Parathyroid adenoma (tissue), 2 donors: ENCODE measurements at regions not wholly inside any gene's neighbourhood (a gene's known extent, or its start where the extent isn't known, plus 50 kb on each side); places are given as distances from the start of the nearest gene placed in this dataset.

Experiments used
- H2AFZ ChIP-seq: fragments of 300-600 bp; sonication (generic); one replicate; pipeline ENCODE4 v1.7.0; 2017; ENCODE audit warnings: antibody characterized with exemption, mild to moderate bottlenecking
- H3K27ac ChIP-seq: fragments of 300-600 bp; sonication (generic); one replicate; pipeline ENCODE4 v1.7.0; 2017
- H3K27me3 ChIP-seq: fragments of 300-600 bp; sonication (generic); one replicate; pipeline ENCODE4 v1.7.0; 2017; ENCODE audit warnings: low read length; ENCODE audit not compliant: control insufficient read depth, insufficient read depth
- H3K36me3 ChIP-seq: fragments of 300-600 bp; sonication (generic); one replicate; pipeline ENCODE4 v1.7.0; 2017; ENCODE audit warnings: low read length; ENCODE audit not compliant: control insufficient read depth, insufficient read depth
- H3K4me1 ChIP-seq: fragments of 300-600 bp; sonication (generic); one replicate; pipeline ENCODE4 v1.7.0; 2017; ENCODE audit warnings: control low read depth
- H3K4me2 ChIP-seq: fragments of 300-600 bp; sonication (generic); one replicate; pipeline ENCODE4 v1.7.0; 2017; ENCODE audit warnings: low read length
- H3K4me3 ChIP-seq: fragments of 300-600 bp; sonication (generic); one replicate; pipeline ENCODE4 v1.7.0; 2017; ENCODE audit warnings: low read depth, low read length
- H3K79me2 ChIP-seq: fragments of 300-600 bp; sonication (generic); one replicate; pipeline ENCODE4 v1.7.0; 2017; ENCODE audit warnings: control low read depth
- H3K9ac ChIP-seq: fragments of 300-600 bp; sonication (generic); one replicate; pipeline ENCODE4 v1.7.0; 2017; ENCODE audit warnings: mild to moderate bottlenecking
- H3K9me3 ChIP-seq: fragments of 300-600 bp; sonication (generic); one replicate; pipeline ENCODE4 v1.7.0; 2017; ENCODE audit warnings: low read length; ENCODE audit not compliant: control insufficient read depth
- TF ChIP-seq, protein P1 (sequence below): fragments of 300-600 bp; sonication (generic); IDR thresholded peaks from one replicate; pipeline ENCODE4 v1.7.0; 2017; ENCODE audit warnings: antibody characterized with exemption, mild to moderate bottlenecking
- donor health status: primary hyperparathyroidism.

- H3K9ac ChIP-seq = no peak overlapping the region
- H3K4me3 ChIP-seq = no peak overlapping the region
- TF ChIP-seq, protein P1, sequence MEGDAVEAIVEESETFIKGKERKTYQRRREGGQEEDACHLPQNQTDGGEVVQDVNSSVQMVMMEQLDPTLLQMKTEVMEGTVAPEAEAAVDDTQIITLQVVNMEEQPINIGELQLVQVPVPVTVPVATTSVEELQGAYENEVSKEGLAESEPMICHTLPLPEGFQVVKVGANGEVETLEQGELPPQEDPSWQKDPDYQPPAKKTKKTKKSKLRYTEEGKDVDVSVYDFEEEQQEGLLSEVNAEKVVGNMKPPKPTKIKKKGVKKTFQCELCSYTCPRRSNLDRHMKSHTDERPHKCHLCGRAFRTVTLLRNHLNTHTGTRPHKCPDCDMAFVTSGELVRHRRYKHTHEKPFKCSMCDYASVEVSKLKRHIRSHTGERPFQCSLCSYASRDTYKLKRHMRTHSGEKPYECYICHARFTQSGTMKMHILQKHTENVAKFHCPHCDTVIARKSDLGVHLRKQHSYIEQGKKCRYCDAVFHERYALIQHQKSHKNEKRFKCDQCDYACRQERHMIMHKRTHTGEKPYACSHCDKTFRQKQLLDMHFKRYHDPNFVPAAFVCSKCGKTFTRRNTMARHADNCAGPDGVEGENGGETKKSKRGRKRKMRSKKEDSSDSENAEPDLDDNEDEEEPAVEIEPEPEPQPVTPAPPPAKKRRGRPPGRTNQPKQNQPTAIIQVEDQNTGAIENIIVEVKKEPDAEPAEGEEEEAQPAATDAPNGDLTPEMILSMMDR = no peak
- no peaks in the 10 kb centered on the region for H3K27me3 ChIP-seq
- no peaks in the 10 kb centered on the region for H3K9me3 ChIP-seq
- H3K27ac ChIP-seq = no peak overlapping the region
- H3K4me1 ChIP-seq = no peaks in the 10 kb centered on the region
- H3K36me3 ChIP-seq = no peaks in the 10 kb centered on the region
- no peak overlapping the region for H2AFZ ChIP-seq
- H3K4me2 ChIP-seq = no peak overlapping the region
- no peaks in the 10 kb centered on the region for H3K79me2 ChIP-seq
Observed at GRCh38 chr15:56868170-56868569, 50.3 kb upstream of the TCF12 start.

GRCh38 chr15:56866803-56867202 lies 51.6 kb upstream of the TCF12 start:
- no peak overlapping the region for H3K4me3 ChIP-seq
- no peaks in the 10 kb centered on the region for H3K79me2 ChIP-seq
- H3K27ac ChIP-seq = no peak overlapping the region
- TF ChIP-seq, protein P1 = no peak
- H3K36me3 ChIP-seq = no peaks in the 10 kb centered on the region
- no peaks in the 10 kb centered on the region for H3K4me1 ChIP-seq
- no peaks in the 10 kb centered on the region for H3K9me3 ChIP-seq
- no peak overlapping the region for H3K9ac ChIP-seq
- H3K27me3 ChIP-seq = no peaks in the 10 kb centered on the region
- no peak overlapping the region for H3K4me2 ChIP-seq
- H2AFZ ChIP-seq = no peak overlapping the region

DNA sequence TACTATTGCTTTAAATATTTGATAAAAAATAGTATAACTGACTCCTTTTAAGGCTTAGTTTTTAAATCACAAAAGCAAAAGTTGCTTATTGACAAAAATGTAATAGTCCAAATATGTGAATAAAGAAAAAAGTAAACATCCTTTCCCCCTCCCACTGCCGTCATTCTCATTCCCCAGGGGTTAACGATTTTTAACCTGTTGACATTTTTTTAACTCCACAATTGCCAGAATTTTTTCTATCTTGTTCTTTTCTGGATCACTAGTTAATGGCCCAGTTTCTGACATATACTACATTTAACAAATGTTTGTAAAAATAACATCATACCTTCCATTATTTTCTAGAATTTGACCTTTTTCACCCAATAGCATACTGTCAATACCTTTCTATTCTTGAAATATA lies 60.6 kb upstream of the TCF12 start:
- Histone ChIP-seq H3K27me3 (no peaks in the 10 kb centered on the region), H2AFZ (no peak overlapping the region), H3K79me2 (no peaks in the 10 kb centered on the region), H3K36me3 (no peaks in the 10 kb centered on the region), H3K4me1 (no peaks in the 10 kb centered on the region), H3K4me2 (no peak overlapping the region), H3K27ac (no peak overlapping the region), H3K4me3 (no peak overlapping the region), H3K9me3 (no peaks in the 10 kb centered on the region), H3K9ac (no peak overlapping the region)
- TF ChIP-seq, protein P1 = no peak

GRCh38 chr15:56856934-56857333 lies 61.5 kb upstream of the TCF12 start:
- Histone ChIP-seq H3K36me3 (no peaks in the 10 kb centered on the region), H3K4me2 (no peak overlapping the region), H3K9ac (no peak overlapping the region), H3K9me3 (no peaks in the 10 kb centered on the region), H3K27ac (no peak overlapping the region), H3K79me2 (no peaks in the 10 kb centered on the region), H2AFZ (no peak overlapping the region), H3K27me3 (no peaks in the 10 kb centered on the region), H3K4me1 (no peaks in the 10 kb centered on the region), H3K4me3 (no peak overlapping the region)
- TF ChIP-seq, protein P1 = no peak

GRCh38 chr15:56844892-56845291 lies 73.6 kb upstream of the TCF12 start:
- Histone ChIP-seq H3K27ac (no peak overlapping the region), H3K4me3 (no peak overlapping the region), H3K9me3 (no peaks in the 10 kb centered on the region), H3K27me3 (no peaks in the 10 kb centered on the region), H3K4me2 (no peak overlapping the region), H3K36me3 (no peaks in the 10 kb centered on the region), H3K4me1 (no peaks in the 10 kb centered on the region), H2AFZ (no peak overlapping the region), H3K9ac (no peak overlapping the region), H3K79me2 (no peaks in the 10 kb centered on the region)
- TF ChIP-seq, protein P1 = no peak
